HepG2 (cell line): ENCODE measurements at regions not wholly inside any gene's neighbourhood (a gene's known extent, or its start where the extent isn't known, plus 50 kb on each side); places are given as distances from the start of the nearest gene placed in this dataset.

Experiments used
- ATAC-seq: fragments of 200-7000 bp; cut with Tn5 transposase; 3 replicates; pipeline ENCODE4 v1.9.1; 2020; ENCODE audit warnings: mild to moderate bottlenecking, moderate library complexity
- BruUV-seq: library from RNA; stranded (reverse); fragments of 400-500 nt; replicated peaks from 2 replicates; lab custom pipeline; 2021; lab: Mats Ljungman, UMichigan
- CTCF ChIA-PET: fragments of 300-600 bp; formaldehyde crosslinking; extraction: SDS; loops from one replicate; lab custom pipeline; 2021; ENCODE audit warnings: low total read pairs, inconsistent platforms, low intra/inter-chr PET ratio; lab: Yijun Ruan, JAX
- POLR2A ChIA-PET: fragments of 350-600 bp; sonication (Branson Sonifier 250); formaldehyde crosslinking; loops from one replicate; lab custom pipeline; 2020; ENCODE audit warnings: antibody characterized with exemption, inconsistent platforms; lab: Yijun Ruan, JAX
- DNase-seq: peaks from one replicate; pipeline ENCODE4 v3.0.0-alpha.2; 2015; ENCODE audit warnings: low spot score
- FAIRE-seq: peaks from 3 replicates; lab custom pipeline; 2011; peaks lifted over from hg19 to GRCh38; lab: Jason Lieb, UNC
- H2AFZ ChIP-seq: one replicate; pipeline ENCODE4 v1.6.1; 2011; ENCODE audit warnings: low read length, inconsistent platforms
- H3K27ac ChIP-seq: fragments of 300-600 bp; 3 replicates; pipeline ENCODE4 v1.8.0; 2011; ENCODE audit warnings: mixed run types, mild to moderate bottlenecking, mixed read lengths, low read length, inconsistent platforms; ENCODE audit not compliant: insufficient read depth; ENCODE audit errors: extremely low read length
- H3K27me3 ChIP-seq, 2 experiments: fragments of 200-600 bp in 1 of 2; 2 replicates in 1 of 2; 3 replicates in 1 of 2; pipeline versions ENCODE4 v1.6.0 to v1.8.0; 2011; ENCODE audit warnings: low read length in 2 of 2, mild to moderate bottlenecking in 2 of 2, moderate library complexity in 2 of 2, inconsistent platforms in 1 of 2; ENCODE audit not compliant: insufficient read depth in 2 of 2, control insufficient read depth in 1 of 2
- H3K36me3 ChIP-seq, 2 experiments: fragments of 200-600 bp in 1 of 2; replicated peaks in 1 of 2; 2 replicates in 1 of 2; 3 replicates in 1 of 2; pipeline versions ENCODE4 v1.5.1 to v1.8.0; 2011; ENCODE audit warnings: low read length in 2 of 2, inconsistent platforms in 1 of 2; ENCODE audit not compliant: insufficient read depth in 2 of 2, control insufficient read depth in 1 of 2
- H3K4me1 ChIP-seq: 2 replicates; pipeline ENCODE4 v1.5.1; 2012; ENCODE audit warnings: low read length, inconsistent platforms; ENCODE audit not compliant: insufficient read depth
- H3K4me2 ChIP-seq: 2 replicates; pipeline ENCODE4 v1.6.0; 2011; ENCODE audit warnings: low read depth, low read length, inconsistent platforms
- H3K4me3 ChIP-seq, 3 experiments: fragments of 200-600 bp in 1 of 3; sonication (generic), shearing (Covaris generic) in 1 of 3; replicated peaks in 1 of 3; 2 replicates each; pipeline ENCODE4 v1.5.1; 2011 to 2016; ENCODE audit warnings: low read length in 3 of 3, inconsistent platforms in 2 of 3, low read depth in 2 of 3, mild to moderate bottlenecking in 2 of 3, control low read depth in 1 of 3, mixed read lengths in 1 of 3; ENCODE audit not compliant: insufficient read depth in 1 of 3
- H3K79me2 ChIP-seq: one replicate; pipeline ENCODE4 v1.6.1; 2011; ENCODE audit warnings: low read length, inconsistent platforms; ENCODE audit not compliant: insufficient read depth
- H3K9ac ChIP-seq: 2 replicates; pipeline ENCODE4 v1.6.0; 2011; ENCODE audit warnings: mild to moderate bottlenecking, low read depth, low read length, inconsistent platforms; ENCODE audit not compliant: insufficient read depth
- H3K9me3 ChIP-seq: 2 replicates; pipeline ENCODE4 v1.5.1; 2012; ENCODE audit warnings: mild to moderate bottlenecking, low read length
- H4K20me1 ChIP-seq: 2 replicates; pipeline ENCODE4 v1.6.0; 2011; ENCODE audit warnings: inconsistent platforms, mild to moderate bottlenecking, low read length, moderate library complexity; ENCODE audit not compliant: insufficient read depth
- CREB1 ChIP-seq, 2 experiments: fragments of 450-650 bp in 1 of 2; IDR thresholded peaks; 2 replicates each; pipeline ENCODE4 v1.6.1; 2016 to 2017; ENCODE audit warnings: control low read depth in 1 of 2, mild to moderate bottlenecking in 1 of 2, missing compliant biosample characterization in 1 of 2, missing genetic modification characterization in 1 of 2
- MIER2 ChIP-seq: IDR thresholded peaks from 2 replicates; pipeline ENCODE4 v1.6.1; 2016; ENCODE audit warnings: missing biosample characterization, missing genetic modification reagents
- PATZ1 ChIP-seq: sonication (generic); formaldehyde crosslinking; IDR thresholded peaks from 2 replicates; pipeline ENCODE4 v1.4.0; 2020; ENCODE audit warnings: missing genetic modification reagents
- RNF2 ChIP-seq: fragments of 450-650 bp; conservative IDR thresholded peaks from 2 replicates; pipeline ENCODE4 v1.6.1; 2016; ENCODE audit warnings: low read depth
- SNAPC2 ChIP-seq: sonication (generic); formaldehyde crosslinking; IDR thresholded peaks from 2 replicates; pipeline ENCODE4 v1.8.1; 2022; ENCODE audit warnings: mild to moderate bottlenecking, missing genetic modification reagents
- ZNF562 ChIP-seq: sonication (generic); formaldehyde crosslinking; IDR thresholded peaks from 2 replicates; pipeline ENCODE4 v1.8.0; 2022; ENCODE audit warnings: missing genetic modification reagents, borderline replicate concordance
- ZNF83 ChIP-seq: sonication (generic); formaldehyde crosslinking; IDR thresholded peaks from 2 replicates; pipeline ENCODE4 v1.4.0; 2020; ENCODE audit warnings: missing genetic modification reagents, mild to moderate bottlenecking, borderline replicate concordance
- WGBS: methylation state at CpG from one replicate; pipeline ENCODE4 v1.1.6; 2017; ENCODE audit warnings: low lambda C conversion rate; 5-methylcytosine and 5-hydroxymethylcytosine counted together
- in situ Hi-C: cut with HindIII; loops from 2 replicates; pipeline ENCODE4 v1.10.0; 2017; ENCODE audit warnings: low pct_unique_long_range_greater_than_20kb; ENCODE audit not compliant: extremely low pct_ligation_motif_present
- intact Hi-C: fragments of 100-400 bp; cut with micrococcal nuclease; formaldehyde crosslinking; loops from one replicate; pipeline ENCODE4 v1.10.0; 2022; ENCODE audit not compliant: unreplicated experiment
- TF ChIP-seq, protein P1 (sequence below): sonication (generic); formaldehyde crosslinking; IDR thresholded peaks from 2 replicates; pipeline ENCODE4 v1.5.1; 2020; ENCODE audit warnings: mild to moderate bottlenecking, missing genetic modification reagents, borderline replicate concordance
- TF ChIP-seq, protein P2 (sequence below): sonication (generic); formaldehyde crosslinking; IDR thresholded peaks from 2 replicates; pipeline ENCODE4 v1.4.0; 2020; ENCODE audit warnings: mild to moderate bottlenecking, low read depth, missing genetic modification reagents

DNA sequence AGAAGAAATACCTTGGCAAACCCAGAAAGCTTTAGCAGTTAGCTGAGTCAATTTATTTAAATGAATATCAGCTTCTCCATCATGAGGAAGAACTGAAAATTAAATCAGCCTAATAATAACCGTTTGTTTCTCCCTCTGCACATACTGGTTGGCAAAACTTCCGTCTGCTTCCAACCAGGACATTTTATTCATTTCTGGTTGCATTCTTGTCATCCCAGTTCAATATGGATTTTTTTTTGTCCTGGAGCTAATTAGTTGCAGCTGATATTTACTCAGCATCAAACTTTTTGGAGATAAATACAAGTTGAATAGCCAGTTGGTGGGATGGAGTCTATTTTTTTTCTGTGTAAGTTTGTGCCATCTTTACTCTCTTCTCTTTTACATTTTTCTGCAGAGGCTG is 126.5 kb upstream of the GDNF start (continued):
- TF ChIP-seq, protein P1, sequence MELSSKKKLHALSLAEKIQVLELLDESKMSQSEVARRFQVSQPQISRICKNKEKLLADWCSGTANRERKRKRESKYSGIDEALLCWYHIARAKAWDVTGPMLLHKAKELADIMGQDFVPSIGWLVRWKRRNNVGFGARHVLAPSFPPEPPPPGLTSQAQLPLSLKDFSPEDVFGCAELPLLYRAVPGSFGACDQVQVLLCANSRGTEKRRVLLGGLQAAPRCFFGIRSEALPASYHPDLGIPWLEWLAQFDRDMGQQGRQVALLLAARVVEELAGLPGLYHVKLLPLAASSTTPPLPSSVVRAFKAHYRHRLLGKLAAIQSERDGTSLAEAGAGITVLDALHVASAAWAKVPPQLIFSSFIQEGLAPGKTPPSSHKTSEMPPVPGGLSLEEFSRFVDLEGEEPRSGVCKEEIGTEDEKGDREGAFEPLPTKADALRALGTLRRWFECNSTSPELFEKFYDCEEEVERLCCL, result no peak
- TF ChIP-seq MIER2, result no peak
- TF ChIP-seq RNF2, result no peak
- no peak for TF ChIP-seq ZNF562 (CRISPR knock-in tag)
- TF ChIP-seq ZNF83, result no peak
- no peak for TF ChIP-seq CREB1 (IDR thresholded peaks at IDR 0.05)
- no peak for TF ChIP-seq CREB1 (CRISPR knock-in tag; IDR thresholded peaks at IDR 0.05)

DNA sequence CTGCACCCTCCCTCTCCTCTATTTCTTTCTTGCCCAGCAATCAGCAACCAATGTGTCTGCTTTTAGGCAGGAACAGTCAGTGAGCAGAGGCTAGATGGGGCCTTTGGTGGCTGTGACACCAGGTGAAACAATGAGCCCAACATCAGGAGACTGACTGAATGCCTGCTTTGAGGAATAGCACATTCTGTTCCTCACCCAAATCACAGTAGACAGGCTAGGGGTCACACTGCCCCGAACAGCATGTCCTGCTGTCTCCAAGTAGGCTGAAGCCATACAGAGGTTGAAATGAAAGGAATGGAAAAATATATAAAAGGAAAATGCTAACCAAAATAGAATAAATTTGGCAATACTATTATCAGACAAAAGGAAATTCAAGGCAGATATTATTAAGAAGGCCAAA is 122.5 kb upstream of the GDNF start:
- FAIRE-seq (no peak), ATAC-seq (no peak), DNase-seq (no peak)
- Histone ChIP-seq H4K20me1 (no peaks in the 10 kb centered on the region), H3K27ac (no peak overlapping the region), H3K9me3 (peaks cover 20% of the 10 kb centered on the region), H3K4me3 (no peak overlapping the region), H2AFZ (no peak overlapping the region), H3K36me3 (no peaks in the 10 kb centered on the region), H3K4me2 (no peak overlapping the region), H3K27me3 (peaks cover 0 to 8% of the 10 kb centered on the region in 2 experiments; a peak in 1 of 5 replicates), H3K79me2 (no peaks in the 10 kb centered on the region), H3K9ac (no peak overlapping the region), H3K4me1 (no peaks in the 10 kb centered on the region)
- WGBS, result 4% methylated on average over 1 of the region's 1 CpG
- intact Hi-C loops (no loop called here), in situ Hi-C loops (no loop called here)
- ChIA-PET CTCF (no interaction called here), POLR2A (no interaction called here)
- BruUV-seq, result no TSS peak
- TF ChIP-seq SNAPC2 (CRISPR knock-in tag) (no peak), PATZ1 (CRISPR knock-in tag) (no peak)
- TF ChIP-seq, protein P2, sequence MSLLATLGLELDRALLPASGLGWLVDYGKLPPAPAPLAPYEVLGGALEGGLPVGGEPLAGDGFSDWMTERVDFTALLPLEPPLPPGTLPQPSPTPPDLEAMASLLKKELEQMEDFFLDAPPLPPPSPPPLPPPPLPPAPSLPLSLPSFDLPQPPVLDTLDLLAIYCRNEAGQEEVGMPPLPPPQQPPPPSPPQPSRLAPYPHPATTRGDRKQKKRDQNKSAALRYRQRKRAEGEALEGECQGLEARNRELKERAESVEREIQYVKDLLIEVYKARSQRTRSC (CRISPR knock-in tag), result no peak
